Endothelial cell of umbilical vein (primary cell): ENCODE measurements at regions not wholly inside any gene's neighbourhood (a gene's known extent, or its start where the extent isn't known, plus 50 kb on each side); places are given as distances from the start of the nearest gene placed in this dataset.

ENCODE experiments used
- BruUV-seq: library from RNA; stranded (reverse); fragments of 400-500 nt; replicated peaks from 2 replicates; lab custom pipeline; 2021; lab: Mats Ljungman, UMichigan
- CTCF ChIA-PET: fragments of 300-600, 350-600 bp; sonication (Branson Sonifier 250); formaldehyde crosslinking; loops from one replicate; lab custom pipeline; 2021; ENCODE audit warnings: antibody characterized with exemption, inconsistent platforms; lab: Charles Lee
- POLR2A ChIA-PET: fragments of 300-600, 350-600 bp; sonication (Branson Sonifier 250); formaldehyde crosslinking; loops from one replicate; lab custom pipeline; 2021; ENCODE audit warnings: antibody characterized with exemption, inconsistent platforms; lab: Charles Lee
- DNase-seq: peaks from one replicate; pipeline ENCODE4 v3.0.0-alpha.2; 2011; ENCODE audit warnings: low read depth, low spot score
- FAIRE-seq: peaks from 2 replicates; lab custom pipeline; 2011; peaks lifted over from hg19 to GRCh38; lab: Jason Lieb, UNC
- H2AFZ ChIP-seq: 2 replicates; pipeline ENCODE4 v1.6.0; 2012; ENCODE audit warnings: low read depth, low read length, control low read depth, inconsistent platforms
- H3K27ac ChIP-seq: 2 replicates; pipeline ENCODE4 v1.5.1; 2011; ENCODE audit warnings: low read depth, mild to moderate bottlenecking, control low read depth, low read length, moderate library complexity; ENCODE audit not compliant: insufficient read depth
- H3K27me3 ChIP-seq, 2 experiments: 2 replicates each; pipeline versions ENCODE4 v1.6.0 to v1.6.1; 2011; ENCODE audit warnings: low read length in 2 of 2, mixed read lengths in 1 of 2; ENCODE audit not compliant: control insufficient read depth in 2 of 2, insufficient read depth in 2 of 2
- H3K36me3 ChIP-seq, 2 experiments: 2 replicates in 1 of 2; 3 replicates in 1 of 2; pipeline ENCODE4 v1.5.1; 2011; ENCODE audit warnings: low read length in 2 of 2, mild to moderate bottlenecking in 1 of 2, moderate library complexity in 1 of 2; ENCODE audit not compliant: control insufficient read depth in 2 of 2, insufficient read depth in 2 of 2; ENCODE audit errors: extremely low read depth in 1 of 2
- H3K4me1 ChIP-seq: 3 replicates; pipeline ENCODE4 v1.5.1; 2011; ENCODE audit warnings: mild to moderate bottlenecking, low read length; ENCODE audit not compliant: control insufficient read depth, insufficient read depth; ENCODE audit errors: extremely low read depth
- H3K4me2 ChIP-seq: 2 replicates; pipeline ENCODE4 v1.6.1; 2011; ENCODE audit warnings: low read length, control low read depth, mixed read lengths; ENCODE audit not compliant: insufficient read depth
- H3K4me3 ChIP-seq, 3 experiments: fragments of 200-600 bp in 1 of 3; sonication (generic), shearing (Covaris generic) in 1 of 3; replicated peaks in 1 of 3; 2 replicates each; pipeline ENCODE4 v1.5.1; 2011 to 2016; ENCODE audit warnings: control low read depth in 3 of 3, low read length in 3 of 3, mild to moderate bottlenecking in 2 of 3, inconsistent platforms in 1 of 3, low read depth in 1 of 3, moderate library complexity in 1 of 3; ENCODE audit not compliant: insufficient read depth in 1 of 3
- H3K79me2 ChIP-seq: 2 replicates; pipeline ENCODE4 v1.6.0; 2012; ENCODE audit warnings: low read length, inconsistent platforms; ENCODE audit not compliant: control insufficient read depth, insufficient read depth
- H3K9ac ChIP-seq: replicated peaks from 2 replicates; pipeline ENCODE3; 2011; ENCODE audit warnings: low read length, control low read depth; ENCODE audit not compliant: insufficient read depth; ENCODE audit errors: extremely low read depth
- H3K9me1 ChIP-seq: replicated peaks from 3 replicates; pipeline ENCODE4 v1.6.0; 2011; ENCODE audit warnings: mild to moderate bottlenecking, low read length; ENCODE audit not compliant: control insufficient read depth, insufficient read depth; ENCODE audit errors: extremely low read depth
- H3K9me3 ChIP-seq: replicated peaks from 2 replicates; pipeline ENCODE4 v1.5.1; 2012; ENCODE audit warnings: low read length, inconsistent platforms; ENCODE audit not compliant: control insufficient read depth, insufficient read depth
- H4K20me1 ChIP-seq: replicated peaks from 2 replicates; pipeline ENCODE3; 2011; ENCODE audit warnings: mild to moderate bottlenecking, low read length; ENCODE audit not compliant: control insufficient read depth, insufficient read depth; ENCODE audit errors: extremely low read depth
- EZH2 ChIP-seq: IDR thresholded peaks from 2 replicates; pipeline ENCODE4 v1.6.1; 2012; ENCODE audit warnings: borderline replicate concordance, low read depth, mild to moderate bottlenecking, moderate library complexity, low read length, inconsistent platforms; ENCODE audit not compliant: severe bottlenecking
- FOS ChIP-seq: IDR thresholded peaks from 2 replicates; pipeline ENCODE4 v1.6.1; 2011; ENCODE audit warnings: mild to moderate bottlenecking, low read length, moderate library complexity, borderline replicate concordance; ENCODE audit not compliant: insufficient read depth
- GATA2 ChIP-seq: IDR thresholded peaks from 2 replicates; pipeline ENCODE4 v1.7.0; 2011; ENCODE audit warnings: low read depth, mild to moderate bottlenecking, moderate library complexity, mixed read lengths, low read length; ENCODE audit not compliant: insufficient read length, insufficient read depth
- JUN ChIP-seq: IDR thresholded peaks from 2 replicates; pipeline ENCODE4 v1.6.1; 2011; ENCODE audit warnings: borderline replicate concordance, low read depth; ENCODE audit not compliant: insufficient read length, insufficient read depth
- MYC ChIP-seq: IDR thresholded peaks from one replicate; pipeline ENCODE4 v1.6.1; 2011; ENCODE audit warnings: mild to moderate bottlenecking, low read depth, low read length
- POLR2A ChIP-seq: IDR thresholded peaks from 2 replicates; pipeline ENCODE4 v1.6.1; 2012; ENCODE audit warnings: low read depth, mild to moderate bottlenecking, control low read depth, low read length
- POLR2AphosphoS5 ChIP-seq: IDR thresholded peaks from 2 replicates; pipeline ENCODE4 v1.6.1; 2012; ENCODE audit warnings: low read depth, mild to moderate bottlenecking, control low read depth, low read length, moderate library complexity; ENCODE audit not compliant: insufficient read depth
- dilution Hi-C: fragments of 300-500 bp; cut with MboI; formaldehyde crosslinking; loops from one replicate; pipeline ENCODE4 v1.15.0; 2019; ENCODE audit warnings: low sequenced_read_pairs; ENCODE audit not compliant: extremely low pct_ligation_motif_present
- intact Hi-C: fragments of 100-400 bp; cut with micrococcal nuclease; formaldehyde crosslinking; loops from one replicate; pipeline ENCODE4 v1.10.0; 2022
- TF ChIP-seq, protein P1 (sequence below), 2 donors: IDR thresholded peaks; 1 replicate in 1 of 2; 2 replicates in 1 of 2; pipeline ENCODE4 v1.5.1; 2011; ENCODE audit warnings: low read length in 2 of 2, mild to moderate bottlenecking in 2 of 2, moderate library complexity in 2 of 2, control low read depth in 1 of 2, inconsistent platforms in 1 of 2, low read depth in 1 of 2; ENCODE audit not compliant: insufficient read depth in 1 of 2; ENCODE audit errors: extremely low read depth in 1 of 2
- TF ChIP-seq, protein P2 (sequence below): IDR thresholded peaks from 2 replicates; pipeline ENCODE4 v1.6.1; 2011; ENCODE audit not compliant: insufficient read depth, insufficient read length

DNA sequence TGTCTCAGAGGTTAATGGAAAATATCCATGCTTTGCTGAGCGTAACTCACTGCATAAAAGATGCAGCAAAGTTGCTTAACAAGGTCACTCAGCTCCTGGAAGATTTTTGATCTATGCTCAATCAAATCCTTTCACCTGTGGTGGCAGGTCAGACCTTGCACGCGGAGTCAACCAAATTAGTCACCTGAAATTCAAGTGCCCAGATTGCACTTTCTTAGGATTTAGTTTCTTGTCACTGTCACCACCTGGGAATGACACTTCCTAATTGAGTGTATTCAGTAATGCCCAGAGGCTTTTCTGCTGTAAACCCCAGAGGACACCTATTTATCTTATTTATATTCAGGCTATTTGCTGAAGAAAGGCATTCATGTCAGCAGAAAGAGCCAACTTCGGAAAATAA, 215.8 kb upstream of the SMIM31 start:
- Histone ChIP-seq H3K9ac (no peak overlapping the region), H3K4me2 (no peak overlapping the region), H3K4me1 (no peaks in the 10 kb centered on the region), H3K9me1 (no peaks in the 10 kb centered on the region), H3K36me3 (no peaks in the 10 kb centered on the region), H4K20me1 (no peaks in the 10 kb centered on the region), H3K27me3 (no peaks in the 10 kb centered on the region), H3K4me3 (no peak overlapping the region), H3K79me2 (no peaks in the 10 kb centered on the region), H3K9me3 (peaks cover 6% of the 10 kb centered on the region), H2AFZ (no peak overlapping the region), H3K27ac (no peak overlapping the region)
- dilution Hi-C loops (no loop called here), intact Hi-C loops (no loop called here)
- TF ChIP-seq FOS = no peak
- no peak for TF ChIP-seq GATA2
- TF ChIP-seq POLR2A = no peak
- TF ChIP-seq, protein P1, sequence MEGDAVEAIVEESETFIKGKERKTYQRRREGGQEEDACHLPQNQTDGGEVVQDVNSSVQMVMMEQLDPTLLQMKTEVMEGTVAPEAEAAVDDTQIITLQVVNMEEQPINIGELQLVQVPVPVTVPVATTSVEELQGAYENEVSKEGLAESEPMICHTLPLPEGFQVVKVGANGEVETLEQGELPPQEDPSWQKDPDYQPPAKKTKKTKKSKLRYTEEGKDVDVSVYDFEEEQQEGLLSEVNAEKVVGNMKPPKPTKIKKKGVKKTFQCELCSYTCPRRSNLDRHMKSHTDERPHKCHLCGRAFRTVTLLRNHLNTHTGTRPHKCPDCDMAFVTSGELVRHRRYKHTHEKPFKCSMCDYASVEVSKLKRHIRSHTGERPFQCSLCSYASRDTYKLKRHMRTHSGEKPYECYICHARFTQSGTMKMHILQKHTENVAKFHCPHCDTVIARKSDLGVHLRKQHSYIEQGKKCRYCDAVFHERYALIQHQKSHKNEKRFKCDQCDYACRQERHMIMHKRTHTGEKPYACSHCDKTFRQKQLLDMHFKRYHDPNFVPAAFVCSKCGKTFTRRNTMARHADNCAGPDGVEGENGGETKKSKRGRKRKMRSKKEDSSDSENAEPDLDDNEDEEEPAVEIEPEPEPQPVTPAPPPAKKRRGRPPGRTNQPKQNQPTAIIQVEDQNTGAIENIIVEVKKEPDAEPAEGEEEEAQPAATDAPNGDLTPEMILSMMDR (IDR thresholded peaks at IDR 0.05; ENCODE audit: extremely low read depth in 1 of 2, insufficient read depth in 1 of 2, low read depth in 1 of 2, low read length in 2 of 2) = no peak
- TF ChIP-seq, protein P2, sequence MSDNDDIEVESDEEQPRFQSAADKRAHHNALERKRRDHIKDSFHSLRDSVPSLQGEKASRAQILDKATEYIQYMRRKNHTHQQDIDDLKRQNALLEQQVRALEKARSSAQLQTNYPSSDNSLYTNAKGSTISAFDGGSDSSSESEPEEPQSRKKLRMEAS = no peak
- no peak for TF ChIP-seq MYC
- TF ChIP-seq JUN = no peak
- TF ChIP-seq EZH2 = no peak
- no peak for TF ChIP-seq POLR2AphosphoS5
- CTCF ChIA-PET = no interaction called here
- BruUV-seq = no TSS peak
- DNase-seq (no peak), FAIRE-seq (no peak)
- POLR2A ChIA-PET = no interaction called here
